Testis (tissue), 2 donors: ENCODE measurements at regions not wholly inside any gene's neighbourhood (a gene's known extent, or its start where the extent isn't known, plus 50 kb on each side); places are given as distances from the start of the nearest gene placed in this dataset.

Experiments used
- POLR2A ChIP-seq: fragments of 450-650 bp; IDR thresholded peaks from one replicate; pipeline ENCODE4 v1.6.1; 2017; ENCODE audit warnings: antibody characterized with exemption, mild to moderate bottlenecking, moderate library complexity
- TF ChIP-seq, protein P1 (sequence below), 3 experiments: fragments of 450-650 bp in 2 of 3; fragments of 200-600 bp in 1 of 3; sonication (generic) in 1 of 3; IDR thresholded peaks; one replicate each; pipeline ENCODE4 v1.5.1; 2016 to 2019; ENCODE audit warnings: antibody characterized with exemption in 3 of 3, mild to moderate bottlenecking in 2 of 3, moderate library complexity in 1 of 3

DNA sequence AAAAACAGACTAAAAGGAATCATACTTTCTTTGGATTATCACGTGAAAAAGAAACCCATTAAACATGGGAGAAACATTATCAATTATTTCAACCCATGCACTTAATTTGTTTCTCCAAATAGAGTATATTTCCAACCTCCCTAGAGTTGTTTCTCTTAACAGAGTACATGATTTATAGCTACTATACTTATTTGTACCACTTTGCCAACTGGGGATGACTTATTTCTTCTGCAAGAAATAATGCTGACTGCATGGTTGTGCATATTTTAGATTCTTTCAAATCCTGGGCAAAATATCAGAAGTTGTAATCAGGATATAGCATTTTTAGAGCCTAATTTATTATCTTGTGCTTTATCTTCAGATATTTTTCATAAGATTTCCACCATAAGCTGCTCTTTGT lies 629.1 kb upstream of the EYS start:
- no peak for TF ChIP-seq POLR2A
- TF ChIP-seq, protein P1, sequence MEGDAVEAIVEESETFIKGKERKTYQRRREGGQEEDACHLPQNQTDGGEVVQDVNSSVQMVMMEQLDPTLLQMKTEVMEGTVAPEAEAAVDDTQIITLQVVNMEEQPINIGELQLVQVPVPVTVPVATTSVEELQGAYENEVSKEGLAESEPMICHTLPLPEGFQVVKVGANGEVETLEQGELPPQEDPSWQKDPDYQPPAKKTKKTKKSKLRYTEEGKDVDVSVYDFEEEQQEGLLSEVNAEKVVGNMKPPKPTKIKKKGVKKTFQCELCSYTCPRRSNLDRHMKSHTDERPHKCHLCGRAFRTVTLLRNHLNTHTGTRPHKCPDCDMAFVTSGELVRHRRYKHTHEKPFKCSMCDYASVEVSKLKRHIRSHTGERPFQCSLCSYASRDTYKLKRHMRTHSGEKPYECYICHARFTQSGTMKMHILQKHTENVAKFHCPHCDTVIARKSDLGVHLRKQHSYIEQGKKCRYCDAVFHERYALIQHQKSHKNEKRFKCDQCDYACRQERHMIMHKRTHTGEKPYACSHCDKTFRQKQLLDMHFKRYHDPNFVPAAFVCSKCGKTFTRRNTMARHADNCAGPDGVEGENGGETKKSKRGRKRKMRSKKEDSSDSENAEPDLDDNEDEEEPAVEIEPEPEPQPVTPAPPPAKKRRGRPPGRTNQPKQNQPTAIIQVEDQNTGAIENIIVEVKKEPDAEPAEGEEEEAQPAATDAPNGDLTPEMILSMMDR (IDR thresholded peaks at IDR 0.05) = no peak
